CD14-positive monocyte (primary cell): ENCODE measurements at regions not wholly inside any gene's neighbourhood (a gene's known extent, or its start where the extent isn't known, plus 50 kb on each side); places are given as distances from the start of the nearest gene placed in this dataset.

Source experiments
- DNase-seq, 3 donors: peaks; one replicate each; pipeline ENCODE4 v3.0.0-alpha.2; 2011 to 2022
- H2AFZ ChIP-seq: 2 replicates; pipeline ENCODE4 v1.6.0; 2012; ENCODE audit warnings: mild to moderate bottlenecking, low read depth, low read length, inconsistent platforms; ENCODE audit not compliant: insufficient read depth, poor library complexity, severe bottlenecking
- H3K27ac ChIP-seq, 2 donors: 1 replicate in 1 of 2; 2 replicates in 1 of 2; pipeline ENCODE4 v1.5.1; 2012 to 2013; ENCODE audit warnings: low read length in 2 of 2, control low read depth in 1 of 2, inconsistent platforms in 1 of 2, low read depth in 1 of 2, mild to moderate bottlenecking in 1 of 2
- H3K27me3 ChIP-seq, 2 donors: one replicate each; pipeline versions ENCODE4 v1.6.0 to v1.6.1; 2011 to 2013; ENCODE audit warnings: low read length in 2 of 2; ENCODE audit not compliant: control insufficient read depth in 2 of 2, insufficient read depth in 2 of 2
- H3K36me3 ChIP-seq, 2 donors: replicated peaks in 1 of 2; 1 replicate in 1 of 2; 2 replicates in 1 of 2; pipeline versions ENCODE4 v1.5.1 to v1.6.1; 2012 to 2013; ENCODE audit warnings: low read length in 2 of 2, control low read depth in 1 of 2, inconsistent platforms in 1 of 2, mild to moderate bottlenecking in 1 of 2; ENCODE audit not compliant: insufficient read depth in 2 of 2, control insufficient read depth in 1 of 2
- H3K4me1 ChIP-seq, 2 donors: 1 replicate in 1 of 2; 2 replicates in 1 of 2; pipeline versions ENCODE4 v1.5.1 to v1.6.1; 2012 to 2013; ENCODE audit warnings: low read length in 2 of 2, control low read depth in 1 of 2, inconsistent platforms in 1 of 2, mild to moderate bottlenecking in 1 of 2, moderate library complexity in 1 of 2; ENCODE audit not compliant: insufficient read depth in 2 of 2, control insufficient read depth in 1 of 2
- H3K4me2 ChIP-seq: replicated peaks from 2 replicates; pipeline ENCODE3; 2012; ENCODE audit warnings: low read length, moderate library complexity, mild to moderate bottlenecking; ENCODE audit not compliant: poor library complexity, severe bottlenecking; ENCODE audit errors: extremely low read depth
- H3K4me3 ChIP-seq, 3 experiments: fragments of 200-600 bp in 1 of 3; sonication (generic) in 1 of 3; replicated peaks in 1 of 3; 1 replicate in 2 of 3; 2 replicates in 1 of 3; pipeline ENCODE4 v1.5.1; 2011 to 2013; ENCODE audit warnings: low read length in 3 of 3, mild to moderate bottlenecking in 3 of 3, control low read depth in 2 of 3, low read depth in 2 of 3, inconsistent platforms in 1 of 3, moderate library complexity in 1 of 3
- H3K79me2 ChIP-seq: 2 replicates; pipeline ENCODE4 v1.6.0; 2012; ENCODE audit warnings: mild to moderate bottlenecking, control low read depth, inconsistent platforms, low read length, moderate library complexity; ENCODE audit not compliant: insufficient read depth
- H3K9ac ChIP-seq: 2 replicates; pipeline ENCODE4 v1.6.0; 2017; ENCODE audit warnings: low read length, mild to moderate bottlenecking; ENCODE audit not compliant: insufficient read depth, poor library complexity, severe bottlenecking
- H3K9me3 ChIP-seq, 2 donors: replicated peaks in 1 of 2; 1 replicate in 1 of 2; 2 replicates in 1 of 2; pipeline versions ENCODE4 v1.5.1 to v1.6.1; 2012 to 2013; ENCODE audit warnings: low read length in 2 of 2, control low read depth in 1 of 2; ENCODE audit not compliant: control insufficient read depth in 1 of 2, insufficient read depth in 1 of 2
- H4K20me1 ChIP-seq: 2 replicates; pipeline ENCODE4 v1.6.0; 2012; ENCODE audit warnings: mild to moderate bottlenecking, low read length, control low read depth, moderate library complexity; ENCODE audit not compliant: insufficient read depth
- H3K27ac Mint-ChIP-seq, 7 donors: one replicate each; pipeline ENCODE4 v1.8.0; 2020; ENCODE audit warnings: mild to moderate bottlenecking in 7 of 7, mixed read lengths in 7 of 7, moderate library complexity in 6 of 7, inconsistent platforms in 2 of 7
- H3K27me3 Mint-ChIP-seq, 3 donors: one replicate each; pipeline ENCODE4 v1.8.0; 2021 to 2022; ENCODE audit warnings: low read depth in 3 of 3, mild to moderate bottlenecking in 3 of 3, mixed read lengths in 3 of 3, moderate library complexity in 3 of 3, inconsistent platforms in 1 of 3
- H3K36me3 Mint-ChIP-seq, 2 donors: one replicate each; pipeline ENCODE4 v1.8.0; 2020; ENCODE audit warnings: mixed read lengths in 2 of 2, inconsistent platforms in 1 of 2, mild to moderate bottlenecking in 1 of 2
- H3K4me1 Mint-ChIP-seq: one replicate; pipeline ENCODE4 v1.8.0; 2020; ENCODE audit warnings: mild to moderate bottlenecking, mixed read lengths
- H3K4me3 Mint-ChIP-seq, 2 donors: one replicate each; pipeline ENCODE4 v1.8.0; 2020; ENCODE audit warnings: mild to moderate bottlenecking in 2 of 2, mixed read lengths in 2 of 2, moderate library complexity in 1 of 2
- H3K9me3 Mint-ChIP-seq, 7 donors: one replicate each; pipeline ENCODE4 v1.8.0; 2020 to 2022; ENCODE audit warnings: mixed read lengths in 7 of 7, mild to moderate bottlenecking in 6 of 7, moderate library complexity in 6 of 7, inconsistent platforms in 2 of 7
- WGBS: methylation state at CpG from one replicate; pipeline ENCODE4 v1.1.5; 2013; ENCODE audit warnings: missing lambda C conversion rate; ENCODE audit not compliant: insufficient coverage; 5-methylcytosine and 5-hydroxymethylcytosine counted together
- intact Hi-C, 2 donors: fragments of 100-400 bp; cut with micrococcal nuclease; formaldehyde crosslinking; loops; one replicate each; pipeline versions ENCODE4 v1.15.0 to v1.15.1; 2023
- TF ChIP-seq, protein P1 (sequence below): fragments of 200-600 bp; IDR thresholded peaks from one replicate; pipeline ENCODE4 v1.8.0; 2022; ENCODE audit warnings: antibody characterized with exemption, mild to moderate bottlenecking

DNA sequence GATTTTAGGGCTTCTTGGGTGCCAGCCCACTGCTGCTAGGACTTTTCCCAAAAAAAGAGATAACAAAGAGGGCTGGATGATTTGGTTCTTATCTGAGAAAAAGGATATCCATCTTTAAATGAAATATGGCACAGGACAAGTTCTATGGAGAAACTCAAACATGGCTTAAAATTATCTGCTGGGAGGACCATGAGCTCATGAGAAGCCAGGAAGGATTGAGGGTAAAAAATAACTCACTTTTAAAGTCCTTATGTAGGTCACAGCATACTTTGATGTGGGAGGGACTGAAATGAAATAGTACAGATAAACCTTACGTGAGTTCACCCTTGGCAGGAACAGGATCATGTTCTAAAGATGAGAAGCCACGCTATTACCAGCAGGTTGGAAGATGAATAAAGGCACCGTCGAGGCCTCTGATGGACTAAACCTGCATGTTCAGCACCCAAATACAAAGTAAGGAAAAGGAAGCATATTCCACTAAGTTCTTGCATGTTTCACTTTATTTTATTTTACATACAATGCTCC is 369.2 kb upstream of the KLF6 start:
- no peaks in the 10 kb centered on the region for H3K36me3 ChIP-seq

DNA sequence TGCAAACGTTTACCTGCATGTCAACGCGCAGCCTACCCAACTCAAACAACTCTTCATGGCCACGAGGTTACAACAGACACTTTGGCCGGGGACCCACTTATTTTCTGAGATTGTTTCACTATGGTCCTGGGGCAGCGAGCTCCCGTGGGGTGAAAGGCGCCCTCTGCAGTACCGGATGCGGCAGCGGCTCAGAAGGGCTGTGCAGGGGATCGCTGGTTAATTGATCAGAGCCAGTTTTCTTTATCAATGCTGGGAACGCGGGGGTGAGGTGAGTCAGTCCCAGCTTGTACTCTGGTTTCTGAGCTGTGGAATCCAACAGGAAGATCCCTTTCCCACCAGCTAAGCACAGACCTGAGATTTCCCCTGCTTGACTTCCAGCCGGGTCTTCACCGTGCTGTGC is 366.5 kb upstream of the KLF6 start:
- Histone ChIP-seq H4K20me1 (no peaks in the 10 kb centered on the region), H3K4me2 (no peak overlapping the region), H2AFZ (no peak overlapping the region), H3K27ac (no peak overlapping the region), H3K9ac (no peak overlapping the region), H3K9me3 (peaks cover 0 to 9% of the 10 kb centered on the region in 2 donors), H3K36me3 (no peaks in the 10 kb centered on the region), H3K27me3 (no peaks in the 10 kb centered on the region), H3K79me2 (no peaks in the 10 kb centered on the region), H3K4me3 (no peak overlapping the region), H3K4me1 (peaks cover 0 to 5% of the 10 kb centered on the region in 2 donors)
- DNase-seq: no peak
- Mint-ChIP-seq H3K36me3 (no peaks in the 10 kb centered on the region), H3K27me3 (peaks cover 0 to 3% (median 0%) of the 10 kb centered on the region in 3 donors), H3K27ac (no peak overlapping the region), H3K4me3 (no peak overlapping the region), H3K9me3 (peaks cover 0 to 10% (median 4%) of the 10 kb centered on the region in 7 donors), H3K4me1 (peaks cover 8% of the 10 kb centered on the region)
- 97% methylated on average over 14 of the region's 16 CpGs for WGBS
- TF ChIP-seq, protein P1, sequence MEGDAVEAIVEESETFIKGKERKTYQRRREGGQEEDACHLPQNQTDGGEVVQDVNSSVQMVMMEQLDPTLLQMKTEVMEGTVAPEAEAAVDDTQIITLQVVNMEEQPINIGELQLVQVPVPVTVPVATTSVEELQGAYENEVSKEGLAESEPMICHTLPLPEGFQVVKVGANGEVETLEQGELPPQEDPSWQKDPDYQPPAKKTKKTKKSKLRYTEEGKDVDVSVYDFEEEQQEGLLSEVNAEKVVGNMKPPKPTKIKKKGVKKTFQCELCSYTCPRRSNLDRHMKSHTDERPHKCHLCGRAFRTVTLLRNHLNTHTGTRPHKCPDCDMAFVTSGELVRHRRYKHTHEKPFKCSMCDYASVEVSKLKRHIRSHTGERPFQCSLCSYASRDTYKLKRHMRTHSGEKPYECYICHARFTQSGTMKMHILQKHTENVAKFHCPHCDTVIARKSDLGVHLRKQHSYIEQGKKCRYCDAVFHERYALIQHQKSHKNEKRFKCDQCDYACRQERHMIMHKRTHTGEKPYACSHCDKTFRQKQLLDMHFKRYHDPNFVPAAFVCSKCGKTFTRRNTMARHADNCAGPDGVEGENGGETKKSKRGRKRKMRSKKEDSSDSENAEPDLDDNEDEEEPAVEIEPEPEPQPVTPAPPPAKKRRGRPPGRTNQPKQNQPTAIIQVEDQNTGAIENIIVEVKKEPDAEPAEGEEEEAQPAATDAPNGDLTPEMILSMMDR: no peak
- intact Hi-C loops: no loop called here

More for the DNA sequence above, 369.2 kb upstream of the KLF6 start:
- Histone ChIP-seq H2AFZ (no peak overlapping the region), H3K79me2 (no peaks in the 10 kb centered on the region), H3K9me3 (peaks cover 0 to 4% of the 10 kb centered on the region in 2 donors), H3K4me3 (no peak overlapping the region), H3K4me2 (no peak overlapping the region), H3K9ac (no peak overlapping the region), H3K4me1 (peaks cover 0 to 5% of the 10 kb centered on the region in 2 donors), H4K20me1 (no peaks in the 10 kb centered on the region), H3K27me3 (no peaks in the 10 kb centered on the region), H3K27ac (no peak overlapping the region)
- Mint-ChIP-seq H3K27me3 (peaks cover 0 to 3% (median 2%) of the 10 kb centered on the region in 3 donors), H3K4me1 (peaks cover 8% of the 10 kb centered on the region), H3K27ac (no peak overlapping the region), H3K4me3 (no peak overlapping the region), H3K9me3 (peaks cover 0 to 4% (median 0%) of the 10 kb centered on the region in 7 donors), H3K36me3 (no peaks in the 10 kb centered on the region)
- intact Hi-C loops: no loop called here
- TF ChIP-seq, protein P1: no peak
- DNase-seq: no peak
- 100% methylated on average over 2 of the region's 4 CpGs for WGBS
